ENCODE measurements at regions not wholly inside any gene's neighbourhood (a gene's known extent, or its start where the extent isn't known, plus 50 kb on each side); places are given as distances from the start of the nearest gene placed in this dataset.

GRCh38 chr9:88828492-88828974 is 162.7 kb upstream of the S1PR3 start:
- TF ChIP-seq, protein P1, sequence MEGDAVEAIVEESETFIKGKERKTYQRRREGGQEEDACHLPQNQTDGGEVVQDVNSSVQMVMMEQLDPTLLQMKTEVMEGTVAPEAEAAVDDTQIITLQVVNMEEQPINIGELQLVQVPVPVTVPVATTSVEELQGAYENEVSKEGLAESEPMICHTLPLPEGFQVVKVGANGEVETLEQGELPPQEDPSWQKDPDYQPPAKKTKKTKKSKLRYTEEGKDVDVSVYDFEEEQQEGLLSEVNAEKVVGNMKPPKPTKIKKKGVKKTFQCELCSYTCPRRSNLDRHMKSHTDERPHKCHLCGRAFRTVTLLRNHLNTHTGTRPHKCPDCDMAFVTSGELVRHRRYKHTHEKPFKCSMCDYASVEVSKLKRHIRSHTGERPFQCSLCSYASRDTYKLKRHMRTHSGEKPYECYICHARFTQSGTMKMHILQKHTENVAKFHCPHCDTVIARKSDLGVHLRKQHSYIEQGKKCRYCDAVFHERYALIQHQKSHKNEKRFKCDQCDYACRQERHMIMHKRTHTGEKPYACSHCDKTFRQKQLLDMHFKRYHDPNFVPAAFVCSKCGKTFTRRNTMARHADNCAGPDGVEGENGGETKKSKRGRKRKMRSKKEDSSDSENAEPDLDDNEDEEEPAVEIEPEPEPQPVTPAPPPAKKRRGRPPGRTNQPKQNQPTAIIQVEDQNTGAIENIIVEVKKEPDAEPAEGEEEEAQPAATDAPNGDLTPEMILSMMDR (IDR thresholded peaks at IDR 0.05), result no peak
- no peak for TF ChIP-seq EP300 (IDR thresholded peaks at IDR 0.05)

Measured in ovary (tissue), 3 donors.